ENCODE measurements at regions not wholly inside any gene's neighbourhood (a gene's known extent, or its start where the extent isn't known, plus 50 kb on each side); places are given as distances from the start of the nearest gene placed in this dataset.
"Not testable (repeated sequence)": the region's sequence is repeated elsewhere in the genome, so short reads cannot be mapped to it uniquely, and the experiment has no call there.

GRCh38 chr7:81331061-81332018 lies 412.5 kb upstream of the SEMA3C start:
- DNase-seq = no peak

- no peak for DNase-seq
These were observed 411.3 kb upstream of the SEMA3C start for GRCh38 chr7:81330108-81330507.

- DNase-seq = no peak
These were observed 408.8 kb upstream of the SEMA3C start for GRCh38 chr7:81327468-81328266.

GRCh38 chr7:81321949-81322348 lies 403.1 kb upstream of the SEMA3C start:
- DNase-seq = no peak

GRCh38 chr7:81317741-81318140 lies 398.9 kb upstream of the SEMA3C start:
- no peak for DNase-seq

GRCh38 chr7:81308643-81309322 lies 389.9 kb upstream of the SEMA3C start:
- no peak for DNase-seq

GRCh38 chr7:81301815-81302214 lies 383.0 kb upstream of the SEMA3C start:
- DNase-seq = no peak

GRCh38 chr7:81300753-81301152 lies 381.9 kb upstream of the SEMA3C start:
- DNase-seq = no peak

GRCh38 chr7:81299711-81300110 lies 380.9 kb upstream of the SEMA3C start:
- no peak for DNase-seq

GRCh38 chr7:81298951-81299666 lies 380.3 kb upstream of the SEMA3C start:
- DNase-seq = no peak

GRCh38 chr7:81297317-81297716 lies 378.5 kb upstream of the SEMA3C start:
- no peak for DNase-seq

GRCh38 chr7:81296726-81297125 lies 377.9 kb upstream of the SEMA3C start:
- DNase-seq = no peak

GRCh38 chr7:81294897-81295515 lies 376.2 kb upstream of the SEMA3C start:
- DNase-seq = no peak

GRCh38 chr7:81293806-81294205 lies 375.0 kb upstream of the SEMA3C start:
- DNase-seq = no peak

- not testable (repeated sequence) for DNase-seq
These were observed 367.9 kb upstream of the SEMA3C start for GRCh38 chr7:81286754-81287153.

GRCh38 chr7:81285142-81285871 lies 366.5 kb upstream of the SEMA3C start:
- DNase-seq = no peak

- no peak for DNase-seq
These were observed 365.7 kb upstream of the SEMA3C start for GRCh38 chr7:81284576-81284975.

- no peak for DNase-seq
These were observed 361.7 kb upstream of the SEMA3C start for GRCh38 chr7:81280531-81280930.

- DNase-seq = no peak
These were observed 358.8 kb upstream of the SEMA3C start for GRCh38 chr7:81277691-81278090.

- no peak for DNase-seq
These were observed 354.9 kb upstream of the SEMA3C start for GRCh38 chr7:81273601-81274397.

- DNase-seq = no peak
These were observed 353.3 kb upstream of the SEMA3C start for GRCh38 chr7:81272176-81272575.
